GM12878 (cell line): ENCODE measurements at regions not wholly inside any gene's neighbourhood (a gene's known extent, or its start where the extent isn't known, plus 50 kb on each side); places are given as distances from the start of the nearest gene placed in this dataset.

Experiments used
- ATAC-seq: fragments of 200-7000 bp; cut with Tn5 transposase; 3 replicates; pipeline ENCODE4 v1.9.1; 2020; ENCODE audit warnings: mild to moderate bottlenecking, moderate library complexity
- BruUV-seq: library from RNA; stranded (reverse); fragments of 400-500 nt; replicated peaks from 2 replicates; lab custom pipeline; 2021; lab: Mats Ljungman, UMichigan
- CTCF ChIA-PET: fragments of 300-600 bp; sonication (Branson Sonifier 250); formaldehyde crosslinking; extraction: SDS; loops from one replicate; lab custom pipeline; 2021; ENCODE audit warnings: inconsistent platforms; lab: Yijun Ruan, JAX
- POLR2A ChIA-PET: fragments of 350-600 bp; formaldehyde crosslinking; extraction: SDS; loops from one replicate; lab custom pipeline; 2021; ENCODE audit warnings: inconsistent platforms; lab: Charles Lee
- RAD21 ChIA-PET: fragments of 300-600 bp; sonication (Branson Sonifier 250); formaldehyde crosslinking; loops from one replicate; lab custom pipeline; 2023; ENCODE audit warnings: antibody characterized with exemption; ENCODE audit not compliant: unreplicated experiment; lab: Charles Lee
- SMC1A ChIA-PET: fragments of 300-600 bp; sonication (Branson Sonifier 250); formaldehyde crosslinking; loops from one replicate; lab custom pipeline; 2023; ENCODE audit not compliant: unreplicated experiment, uncharacterized antibody; lab: Charles Lee
- DNase-seq: peaks from one replicate; pipeline ENCODE4 v3.0.0-alpha.2; 2011; ENCODE audit warnings: low read depth, low spot score
- FAIRE-seq: peaks from 3 replicates; lab custom pipeline; 2011; peaks lifted over from hg19 to GRCh38; lab: Jason Lieb, UNC
- H2AFZ ChIP-seq: 2 replicates; pipeline ENCODE4 v1.6.0; 2011; ENCODE audit warnings: low read depth, low read length, control low read depth; ENCODE audit not compliant: control insufficient read depth
- H3K27ac ChIP-seq: 2 replicates; pipeline ENCODE4 v1.5.1; 2011; ENCODE audit warnings: control low read depth; ENCODE audit not compliant: control insufficient read depth, insufficient read depth
- H3K27me3 ChIP-seq, 2 experiments: replicated peaks in 1 of 2; 2 replicates each; pipeline versions ENCODE4 v1.6.0 to v1.6.1; 2011; ENCODE audit warnings: low read length in 1 of 2; ENCODE audit not compliant: control insufficient read depth in 2 of 2, insufficient read depth in 2 of 2
- H3K36me3 ChIP-seq, 2 experiments: 2 replicates each; pipeline ENCODE4 v1.5.1; 2011; ENCODE audit warnings: low read length in 1 of 2; ENCODE audit not compliant: control insufficient read depth in 2 of 2, insufficient read depth in 2 of 2
- H3K4me1 ChIP-seq: 2 replicates; pipeline ENCODE4 v1.6.1; 2011; ENCODE audit warnings: mild to moderate bottlenecking, low read length, moderate library complexity, mixed read lengths; ENCODE audit not compliant: control insufficient read depth, insufficient read depth
- H3K4me2 ChIP-seq: 2 replicates; pipeline ENCODE4 v1.6.0; 2011; ENCODE audit warnings: control low read depth; ENCODE audit not compliant: control insufficient read depth, insufficient read depth
- H3K4me3 ChIP-seq: fragments of 200-600 bp; sonication (generic); 2 replicates; pipeline ENCODE4 v1.5.1; 2016
- H3K79me2 ChIP-seq: 2 replicates; pipeline ENCODE4 v1.6.0; 2011; ENCODE audit warnings: low read length; ENCODE audit not compliant: control insufficient read depth, insufficient read depth
- H3K9ac ChIP-seq: 2 replicates; pipeline ENCODE4 v1.8.0; 2011; ENCODE audit warnings: low read length, control low read depth, mixed read lengths; ENCODE audit not compliant: control insufficient read depth, insufficient read depth
- H3K9me3 ChIP-seq: replicated peaks from 3 replicates; pipeline ENCODE4 v1.5.1; 2011; ENCODE audit warnings: mild to moderate bottlenecking, low read length; ENCODE audit not compliant: control insufficient read depth, insufficient read depth
- H4K20me1 ChIP-seq: 2 replicates; pipeline ENCODE4 v1.6.0; 2011; ENCODE audit not compliant: control insufficient read depth, insufficient read depth
- CBX3 ChIP-seq: fragments of 200-600 bp; sonication (generic); IDR thresholded peaks from 2 replicates; pipeline ENCODE4 v1.6.1; 2016; ENCODE audit warnings: low read depth, borderline replicate concordance
- CHD1 ChIP-seq: IDR thresholded peaks from 2 replicates; pipeline ENCODE4 v1.6.1; 2012; ENCODE audit warnings: low read depth, low read length, improper control_type of control experiment
- EP300 ChIP-seq, 2 experiments: fragments of 150-350 bp in 1 of 2; IDR thresholded peaks; 2 replicates each; pipeline ENCODE4 v1.6.1; 2011 to 2012; ENCODE audit warnings: low read depth in 2 of 2, low read length in 2 of 2, borderline replicate concordance in 1 of 2, improper control_type of control experiment in 1 of 2, inconsistent platforms in 1 of 2; ENCODE audit not compliant: control insufficient read depth in 1 of 2
- GABPA ChIP-seq: IDR thresholded peaks from 2 replicates; pipeline ENCODE4 v1.6.1; 2014; ENCODE audit warnings: antibody characterized with exemption, low read depth, mild to moderate bottlenecking, inconsistent platforms
- MTA3 ChIP-seq: IDR thresholded peaks from 2 replicates; pipeline ENCODE4 v1.6.1; 2012; ENCODE audit warnings: low read length, inconsistent platforms, borderline replicate concordance
- TCF12 ChIP-seq: IDR thresholded peaks from 2 replicates; pipeline ENCODE4 v1.6.1; 2011; ENCODE audit warnings: low read depth, mild to moderate bottlenecking, low read length
- WGBS: methylation state at CpG from one replicate; pipeline ENCODE4 v1.1.6; 2016; ENCODE audit warnings: low lambda C conversion rate; ENCODE audit not compliant: insufficient replicate concordance, insufficient coverage; ENCODE audit errors: missing lambda C conversion rate; 5-methylcytosine and 5-hydroxymethylcytosine counted together
- in situ Hi-C: fragments of 300-500 bp; cut with MboI; formaldehyde crosslinking; loops from 9 replicates; pipeline ENCODE4 v1.14.3; 2018; ENCODE audit warnings: mixed read lengths
- intact Hi-C: fragments of 100-400 bp; cut with micrococcal nuclease; formaldehyde crosslinking; loops from one replicate; pipeline ENCODE4 v1.14.2; 2022; ENCODE audit not compliant: unreplicated experiment
- TF ChIP-seq, protein P1 (sequence below): fragments of 450-650 bp; conservative IDR thresholded peaks from 2 replicates; pipeline ENCODE4 v1.6.1; 2017; ENCODE audit warnings: mild to moderate bottlenecking, moderate library complexity
- TF ChIP-seq, protein P2 (sequence below): IDR thresholded peaks from 2 replicates; pipeline ENCODE4 v1.6.1; 2012; ENCODE audit warnings: low read length, inconsistent platforms

- ChIA-PET CTCF (no interaction called here), RAD21 (no interaction called here), POLR2A (no interaction called here), SMC1A (no interaction called here)
- Histone ChIP-seq H3K27me3 (no peaks in the 10 kb centered on the region), H3K36me3 (no peaks in the 10 kb centered on the region), H4K20me1 (no peaks in the 10 kb centered on the region), H3K4me3 (no peak overlapping the region), H3K79me2 (no peaks in the 10 kb centered on the region), H3K4me2 (no peak overlapping the region)
- no TSS peak for BruUV-seq
- WGBS: 21% methylated on average over 1 of the region's 1 CpG
- intact Hi-C loops: no loop called here
- ATAC-seq: no peak
- in situ Hi-C loops: no loop called here
- TF ChIP-seq, protein P1, sequence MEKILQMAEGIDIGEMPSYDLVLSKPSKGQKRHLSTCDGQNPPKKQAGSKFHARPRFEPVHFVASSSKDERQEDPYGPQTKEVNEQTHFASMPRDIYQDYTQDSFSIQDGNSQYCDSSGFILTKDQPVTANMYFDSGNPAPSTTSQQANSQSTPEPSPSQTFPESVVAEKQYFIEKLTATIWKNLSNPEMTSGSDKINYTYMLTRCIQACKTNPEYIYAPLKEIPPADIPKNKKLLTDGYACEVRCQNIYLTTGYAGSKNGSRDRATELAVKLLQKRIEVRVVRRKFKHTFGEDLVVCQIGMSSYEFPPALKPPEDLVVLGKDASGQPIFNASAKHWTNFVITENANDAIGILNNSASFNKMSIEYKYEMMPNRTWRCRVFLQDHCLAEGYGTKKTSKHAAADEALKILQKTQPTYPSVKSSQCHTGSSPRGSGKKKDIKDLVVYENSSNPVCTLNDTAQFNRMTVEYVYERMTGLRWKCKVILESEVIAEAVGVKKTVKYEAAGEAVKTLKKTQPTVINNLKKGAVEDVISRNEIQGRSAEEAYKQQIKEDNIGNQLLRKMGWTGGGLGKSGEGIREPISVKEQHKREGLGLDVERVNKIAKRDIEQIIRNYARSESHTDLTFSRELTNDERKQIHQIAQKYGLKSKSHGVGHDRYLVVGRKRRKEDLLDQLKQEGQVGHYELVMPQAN: no peak
- no peak for TF ChIP-seq CHD1
- no peak for TF ChIP-seq CBX3
- no peak for TF ChIP-seq EP300 (IDR thresholded peaks at IDR 0.05; ENCODE audit: borderline replicate concordance in 1 of 2, control insufficient read depth in 1 of 2, low read depth in 2 of 2, low read length in 2 of 2)
- TF ChIP-seq TCF12: no peak
- TF ChIP-seq, protein P2, sequence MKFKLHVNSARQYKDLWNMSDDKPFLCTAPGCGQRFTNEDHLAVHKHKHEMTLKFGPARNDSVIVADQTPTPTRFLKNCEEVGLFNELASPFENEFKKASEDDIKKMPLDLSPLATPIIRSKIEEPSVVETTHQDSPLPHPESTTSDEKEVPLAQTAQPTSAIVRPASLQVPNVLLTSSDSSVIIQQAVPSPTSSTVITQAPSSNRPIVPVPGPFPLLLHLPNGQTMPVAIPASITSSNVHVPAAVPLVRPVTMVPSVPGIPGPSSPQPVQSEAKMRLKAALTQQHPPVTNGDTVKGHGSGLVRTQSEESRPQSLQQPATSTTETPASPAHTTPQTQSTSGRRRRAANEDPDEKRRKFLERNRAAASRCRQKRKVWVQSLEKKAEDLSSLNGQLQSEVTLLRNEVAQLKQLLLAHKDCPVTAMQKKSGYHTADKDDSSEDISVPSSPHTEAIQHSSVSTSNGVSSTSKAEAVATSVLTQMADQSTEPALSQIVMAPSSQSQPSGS: no peak
- no peak for TF ChIP-seq GABPA
- no peak for TF ChIP-seq MTA3
- TF ChIP-seq, all 136 proteins: peak for 0
- no peaks in the 10 kb centered on the region for H3K4me1 ChIP-seq
- no peak overlapping the region for H3K9ac ChIP-seq
- DNase-seq (no peak), FAIRE-seq (no peak)
- H2AFZ ChIP-seq: no peak overlapping the region
- no peaks in the 10 kb centered on the region for H3K9me3 ChIP-seq
- no peak overlapping the region for H3K27ac ChIP-seq
Measured at GRCh38 chr3:168909260-168909659, 754.3 kb downstream of the MECOM start.
